GM18499 (cell line): ENCODE measurements at regions not wholly inside any gene's neighbourhood (a gene's known extent, or its start where the extent isn't known, plus 50 kb on each side); places are given as distances from the start of the nearest gene placed in this dataset.
A peak's percentile ranks its signal among the peaks of the same experiment; 100 is the strongest.

Source experiments
- ATAC-seq: cut with Tn5 transposase; IDR thresholded peaks from one replicate; pipeline ENCODE4 v1.9.1; 2021; ENCODE audit warnings: moderate number of reproducible peaks; ENCODE audit not compliant: insufficient read depth, unreplicated experiment

DNA sequence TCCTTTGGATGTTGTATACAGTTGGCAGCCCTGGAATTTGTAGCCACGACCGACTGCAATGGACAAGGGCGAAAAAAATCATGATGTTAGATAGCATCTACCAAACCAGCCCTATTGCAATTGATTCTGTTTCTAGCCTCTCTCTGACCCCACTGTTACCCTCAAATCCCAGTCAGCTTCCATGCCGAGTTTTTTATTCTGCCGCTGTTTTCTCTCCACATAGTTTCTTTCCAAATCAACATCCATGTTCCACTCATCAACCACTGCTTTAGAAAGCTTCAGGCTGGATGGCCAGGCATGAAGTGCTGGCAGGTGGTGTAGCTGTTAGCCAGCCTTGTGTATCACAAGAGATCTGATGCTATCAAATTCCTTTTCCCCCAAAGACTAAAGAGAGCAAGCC, 272.8 kb downstream of the FIGN start:
- no peak for ATAC-seq

DNA sequence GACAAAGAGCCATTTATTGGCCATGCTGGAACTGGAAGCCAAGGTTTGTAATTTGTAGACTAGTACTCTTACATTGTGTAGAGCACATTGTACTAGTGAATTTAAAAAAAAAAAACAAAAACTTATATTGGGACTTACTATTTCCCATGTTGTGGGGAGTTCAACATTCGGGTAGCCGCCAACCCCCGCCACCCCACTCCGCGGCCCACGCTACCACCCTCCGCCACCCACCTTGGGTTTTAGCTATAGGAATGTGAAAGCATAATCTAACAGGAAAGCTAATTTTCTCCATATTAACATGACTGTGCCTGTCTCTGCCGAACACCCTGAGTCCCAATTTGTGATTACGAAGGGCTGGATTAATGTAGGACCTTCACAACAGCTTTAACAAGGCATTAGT, 275.8 kb downstream of the FIGN start:
- no peak for ATAC-seq

DNA sequence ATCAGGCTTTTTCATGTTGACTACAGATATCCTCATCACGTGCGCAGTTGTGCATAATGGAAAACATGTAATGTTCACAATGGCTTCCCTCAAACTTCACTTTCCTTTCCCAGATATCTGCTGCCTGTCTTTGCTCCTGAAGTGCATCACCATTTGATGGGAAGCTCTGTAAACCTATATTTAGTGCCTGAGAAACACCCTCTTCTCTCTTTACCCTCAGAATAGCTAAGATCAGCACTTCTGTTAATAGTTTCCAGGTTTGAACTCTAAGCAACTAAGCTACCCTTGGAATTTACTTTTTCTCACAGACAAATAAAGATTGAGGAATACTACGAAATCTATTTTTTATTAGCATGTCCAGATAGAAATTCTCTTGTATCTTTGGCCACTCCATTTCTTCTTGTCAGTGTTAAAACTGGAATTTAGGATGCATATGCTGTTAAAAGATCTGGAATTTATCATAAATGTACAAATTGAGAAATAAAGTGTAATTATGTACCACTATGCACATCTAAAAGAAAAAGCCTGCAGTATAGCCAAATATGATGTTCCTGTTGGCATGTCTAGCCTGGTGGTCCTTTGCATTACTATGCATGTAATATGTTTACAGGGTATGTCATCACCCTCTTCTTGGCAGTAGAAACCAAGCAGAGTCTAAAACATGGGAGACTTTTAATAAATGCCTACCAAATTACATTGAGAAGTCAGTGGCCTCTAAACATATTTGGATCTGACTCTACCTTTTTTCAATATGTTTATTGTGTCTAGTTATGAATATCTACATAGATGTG, 278.7 kb downstream of the FIGN start:
- ATAC-seq, result no peak

DNA sequence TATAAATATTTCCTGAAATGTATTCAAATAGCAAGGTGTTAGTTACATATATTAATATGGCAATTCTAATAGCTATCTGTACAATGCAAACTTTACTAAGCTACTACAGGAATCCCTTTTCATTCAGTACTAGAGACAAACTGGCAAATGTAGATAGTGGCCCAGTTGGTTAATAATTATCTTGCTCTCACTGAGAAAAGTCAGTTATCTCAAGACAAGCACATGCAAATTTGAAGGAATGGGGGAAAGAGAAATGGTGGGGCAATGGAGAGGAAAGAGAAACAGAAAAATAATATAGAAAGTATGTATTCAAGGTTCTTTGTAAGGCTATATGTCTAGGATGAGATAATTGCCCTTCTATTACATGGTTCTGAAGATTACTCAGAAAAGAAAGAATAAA, 280.0 kb downstream of the FIGN start:
- peak; percentile 75 for ATAC-seq

DNA sequence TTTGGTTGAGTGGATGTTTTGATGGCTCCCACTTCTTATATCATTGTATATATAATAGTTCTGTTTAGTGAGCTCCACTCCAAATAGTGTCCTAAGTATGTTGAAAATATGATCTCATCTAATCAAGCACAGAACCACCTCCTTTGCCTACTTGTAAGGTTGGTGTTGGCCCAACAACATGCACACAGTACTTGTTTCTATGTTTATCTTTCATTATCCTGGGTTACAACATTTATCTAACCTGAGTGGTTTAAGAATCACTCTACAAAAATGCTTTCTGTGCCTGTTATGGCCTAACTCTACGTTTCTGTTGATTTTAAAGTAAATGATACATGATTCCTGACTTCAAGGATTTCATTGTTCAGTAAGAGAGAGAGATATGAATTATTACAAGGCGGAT, 281.9 kb downstream of the FIGN start:
- no peak for ATAC-seq

DNA sequence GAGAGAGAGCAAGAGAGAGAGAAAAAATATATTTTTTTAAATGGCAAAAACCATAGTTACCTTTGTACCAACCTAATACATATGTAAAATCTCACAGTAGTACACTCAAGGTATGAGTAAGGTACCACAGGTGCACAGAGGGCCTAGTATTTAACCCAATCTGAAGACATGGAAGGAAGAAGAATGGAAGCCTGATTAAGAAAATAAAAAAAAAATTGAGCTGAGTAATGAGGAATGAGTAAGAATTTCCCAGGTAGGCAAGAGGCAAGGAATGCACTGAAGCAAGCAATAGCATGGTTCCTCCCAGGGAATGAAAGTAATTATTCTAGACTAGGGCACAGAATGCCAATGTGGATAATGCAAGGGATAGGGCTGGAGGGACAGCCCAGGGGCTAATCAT, 294.2 kb downstream of the FIGN start:
- no peak for ATAC-seq

DNA sequence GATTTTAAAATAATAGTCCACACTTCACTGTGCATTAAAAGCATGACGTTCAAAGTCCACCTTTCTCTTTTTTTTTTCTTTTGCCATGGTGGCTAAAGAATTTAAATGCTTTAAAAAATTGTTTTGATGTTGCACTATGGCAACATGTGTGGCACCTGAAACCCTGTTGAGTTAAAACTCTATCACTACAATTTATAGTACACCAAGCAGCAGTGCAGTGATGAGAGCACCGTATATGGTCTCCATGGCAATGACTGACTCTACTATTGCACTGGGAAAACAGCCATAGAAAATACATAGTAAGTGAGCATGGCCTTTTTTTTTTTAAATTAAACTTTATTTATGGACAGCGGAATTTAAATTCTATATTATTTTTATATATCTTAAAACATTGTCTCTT, 298.8 kb downstream of the FIGN start:
- no peak for ATAC-seq

DNA sequence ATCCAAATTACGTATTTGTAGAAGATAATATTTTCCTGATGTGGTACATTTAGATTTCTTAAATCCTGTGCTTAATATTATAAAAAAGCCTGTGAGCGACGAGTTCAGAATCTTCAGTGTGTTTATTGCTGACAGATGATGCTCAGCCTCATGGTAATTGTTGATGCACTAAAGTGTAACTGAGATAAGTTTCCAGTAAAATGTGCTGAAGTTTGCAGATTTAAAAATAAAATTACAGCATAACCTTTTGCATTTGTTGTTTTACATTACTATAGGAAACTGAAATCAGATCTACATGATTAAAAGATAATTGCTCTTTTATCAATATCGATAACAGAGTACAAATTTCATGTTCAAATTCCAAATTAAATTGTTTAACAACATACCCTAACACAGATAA, 307.6 kb downstream of the FIGN start:
- no peak for ATAC-seq

DNA sequence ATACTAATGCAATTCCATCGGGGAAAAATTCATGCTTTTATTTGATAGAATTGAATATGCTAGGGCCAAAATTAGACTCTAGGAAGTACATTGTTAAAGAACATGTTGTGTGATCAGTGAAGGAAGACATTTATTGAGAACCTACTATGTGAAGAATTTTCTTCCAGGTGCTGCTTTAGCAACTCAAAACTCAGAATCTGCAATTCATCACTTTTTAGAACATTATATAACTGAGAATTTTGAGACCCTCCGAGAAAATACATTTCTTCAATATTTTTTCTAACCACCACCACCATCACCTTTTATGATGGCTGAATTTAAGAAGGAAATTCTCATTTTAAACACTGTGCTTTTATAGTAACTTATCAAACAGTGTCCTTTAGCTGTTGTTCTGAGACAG, 315.2 kb downstream of the FIGN start:
- ATAC-seq, result no peak

DNA sequence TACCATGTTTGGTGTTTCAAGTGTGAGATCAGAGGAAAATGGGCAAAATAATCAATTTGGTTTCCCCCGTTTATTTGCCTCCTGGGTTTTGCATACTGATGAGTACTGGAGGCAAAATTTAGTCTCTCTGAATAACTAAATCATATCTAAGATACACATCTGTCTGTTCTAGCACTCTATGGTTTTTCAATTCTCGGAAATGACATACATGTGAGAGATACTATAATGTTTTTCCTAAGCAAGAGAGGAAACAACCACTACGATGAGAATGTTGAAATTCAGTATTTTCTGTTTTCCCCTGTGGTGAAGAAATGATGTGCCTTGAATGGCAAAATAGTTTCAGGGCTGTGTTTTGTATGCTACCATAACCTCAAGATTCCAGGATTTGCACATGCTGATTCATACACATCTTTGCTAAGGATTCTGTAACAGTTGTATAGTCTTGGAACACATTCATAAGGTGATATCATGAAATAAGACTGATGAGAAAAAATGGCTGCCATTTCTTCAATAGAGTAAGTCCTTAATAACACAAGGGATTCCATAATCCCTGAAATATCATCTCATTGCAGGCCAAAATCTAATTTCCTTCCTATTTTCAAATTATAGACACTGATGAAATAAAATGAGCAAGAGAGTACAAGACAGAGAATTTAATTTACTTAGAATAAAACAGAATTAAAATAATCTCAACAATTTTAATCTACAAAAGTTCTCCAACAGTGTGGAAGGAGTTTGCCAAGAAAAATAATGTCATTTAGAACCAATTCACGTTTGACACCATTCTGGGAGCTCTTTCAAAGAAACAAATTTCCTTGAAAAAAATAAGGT, 316.6 kb downstream of the FIGN start:
- ATAC-seq, result no peak

DNA sequence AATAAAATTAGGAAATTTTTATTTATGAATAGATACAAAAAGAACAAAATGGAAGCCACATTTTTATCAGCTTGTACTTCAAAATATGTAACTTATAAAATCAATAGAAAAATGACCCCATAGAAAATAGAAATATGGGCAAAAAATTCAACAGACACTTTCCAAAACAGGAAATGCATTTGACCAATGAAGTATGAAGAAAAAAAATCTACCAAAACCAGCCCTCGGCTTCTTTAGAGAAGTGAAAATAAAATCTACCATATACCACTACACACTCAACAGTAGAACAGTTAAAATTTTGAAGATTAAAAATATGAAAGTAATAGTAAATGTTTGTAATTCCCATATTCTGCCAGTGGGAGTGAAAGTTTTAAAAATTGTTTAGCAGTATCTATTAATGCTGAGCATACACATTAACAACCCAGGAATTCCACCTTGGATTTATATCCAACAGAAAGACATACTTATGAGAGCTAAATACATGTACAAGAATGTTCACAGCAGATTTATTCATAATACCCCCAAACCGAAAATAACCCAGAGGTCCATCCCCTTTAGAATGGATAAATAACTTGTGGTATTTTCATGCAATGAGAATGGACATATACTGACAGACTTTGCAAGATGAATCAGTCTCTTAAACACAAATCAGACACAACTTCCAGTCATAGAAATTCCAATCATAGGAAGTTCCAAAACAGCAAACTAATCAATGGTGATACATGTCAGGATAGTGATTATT, 318.0 kb downstream of the FIGN start:
- peak; percentile 93 for ATAC-seq

DNA sequence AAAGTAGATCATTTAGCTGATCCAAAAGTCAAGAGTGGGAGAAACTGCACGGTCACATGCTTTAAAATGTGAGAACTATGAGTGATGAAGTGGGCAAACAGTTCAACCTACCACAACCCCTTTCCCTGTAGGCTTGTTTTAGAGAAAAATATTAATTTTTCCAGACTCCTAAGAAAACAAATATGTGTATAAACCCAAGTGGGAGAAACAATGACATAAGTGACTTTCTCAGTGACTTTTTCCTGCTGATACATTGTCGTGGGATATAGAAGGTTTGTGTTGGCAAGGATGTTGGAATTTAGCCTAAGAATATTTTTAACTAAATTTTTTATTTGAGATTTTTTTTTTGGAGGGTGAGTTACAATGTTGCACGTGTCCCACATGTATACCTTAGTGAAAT, 321.7 kb downstream of the FIGN start:
- no peak for ATAC-seq

DNA sequence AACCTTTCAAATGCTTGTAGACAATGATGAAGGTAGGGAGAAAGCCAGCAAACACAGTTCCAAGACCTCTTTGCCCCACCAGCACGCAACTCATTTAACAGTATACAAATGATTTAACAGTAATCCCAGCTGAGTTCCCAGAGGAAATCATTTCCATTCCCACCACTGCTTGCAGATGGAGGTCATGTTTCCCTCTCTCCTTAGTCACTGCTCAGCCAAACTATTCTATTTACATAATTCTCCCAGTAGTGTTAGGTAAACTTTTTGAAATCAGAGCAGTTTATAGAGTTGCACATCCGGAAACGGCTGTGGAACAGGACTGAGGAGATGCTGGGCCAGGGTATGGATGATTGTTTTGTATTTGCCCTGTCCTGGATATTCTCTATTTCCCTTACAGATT, 328.5 kb downstream of the FIGN start:
- no peak for ATAC-seq

DNA sequence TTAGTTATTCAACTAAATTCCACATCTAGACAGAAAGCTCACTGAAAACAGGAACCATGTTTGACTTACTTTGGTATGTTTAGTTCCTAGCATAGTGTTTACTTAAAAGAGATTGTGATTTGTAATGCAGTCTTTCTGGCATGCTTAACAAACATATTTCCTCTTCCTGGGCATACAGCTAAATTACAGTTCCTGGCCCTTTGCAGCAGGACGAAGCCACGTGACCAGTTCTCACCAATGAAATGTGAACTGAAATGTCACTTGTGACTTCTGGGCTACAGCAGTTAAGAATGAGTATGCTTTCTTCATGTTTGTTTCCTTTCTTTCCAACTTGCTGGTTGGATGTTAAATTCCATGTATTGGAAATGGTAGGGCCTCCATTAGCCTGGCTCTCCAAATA, 330.5 kb downstream of the FIGN start:
- no peak for ATAC-seq

DNA sequence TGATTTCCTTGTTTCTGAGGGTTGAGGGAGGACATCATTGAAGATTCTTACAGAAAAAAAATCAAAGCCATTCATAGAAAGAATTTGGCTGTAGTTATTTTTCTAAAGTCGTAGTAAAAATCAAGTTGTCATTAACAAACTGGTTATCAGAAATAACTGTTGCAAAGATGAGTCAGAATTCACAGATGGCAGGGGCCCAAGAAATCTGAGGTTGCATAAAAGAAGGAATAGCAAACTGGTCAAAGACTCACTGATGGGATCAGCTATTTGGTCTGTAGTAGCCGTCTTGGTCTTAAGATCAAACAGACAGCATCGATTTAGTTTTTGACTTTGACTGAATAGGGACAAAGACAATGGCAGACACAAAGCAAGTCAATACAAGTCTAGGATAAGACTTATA, 334.3 kb downstream of the FIGN start:
- ATAC-seq, result no peak

DNA sequence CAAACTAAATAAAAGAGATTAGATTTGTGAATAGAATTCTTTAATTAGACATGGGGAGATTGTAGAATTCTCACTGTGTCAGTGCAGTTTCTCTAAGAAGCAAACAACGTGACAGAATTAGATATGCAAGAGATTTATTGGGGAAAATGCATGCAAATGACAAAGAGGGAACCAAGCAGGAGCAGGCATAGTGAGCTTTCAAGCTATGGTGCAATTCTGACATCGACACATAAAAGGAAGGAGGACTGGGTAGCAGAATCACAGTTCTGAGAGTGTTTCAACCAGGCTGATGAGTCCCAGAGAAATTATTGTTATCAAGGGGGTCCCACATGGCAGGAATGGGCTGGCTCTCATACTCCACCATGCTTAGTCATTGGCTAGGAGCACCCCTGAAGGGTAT, 338.4 kb downstream of the FIGN start:
- ATAC-seq, result no peak

DNA sequence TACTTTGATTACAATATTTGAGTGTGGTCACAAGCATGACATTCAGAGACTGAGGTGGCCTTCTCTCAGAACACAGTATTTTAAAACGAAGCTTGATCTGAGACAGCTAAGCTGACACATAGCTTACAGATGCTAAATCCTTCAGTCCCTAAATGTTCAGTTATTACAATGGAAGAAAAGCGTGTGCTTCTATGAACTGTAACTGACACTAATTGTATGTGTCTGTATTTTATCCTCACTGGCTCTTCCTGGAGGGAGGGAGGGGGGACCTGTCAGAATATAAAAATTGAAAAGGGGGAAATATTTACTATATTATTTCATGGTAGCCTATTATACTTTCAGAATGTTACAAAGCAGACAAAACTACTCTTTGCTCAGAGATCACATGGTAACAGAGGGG, 340.2 kb downstream of the FIGN start:
- no peak for ATAC-seq

DNA sequence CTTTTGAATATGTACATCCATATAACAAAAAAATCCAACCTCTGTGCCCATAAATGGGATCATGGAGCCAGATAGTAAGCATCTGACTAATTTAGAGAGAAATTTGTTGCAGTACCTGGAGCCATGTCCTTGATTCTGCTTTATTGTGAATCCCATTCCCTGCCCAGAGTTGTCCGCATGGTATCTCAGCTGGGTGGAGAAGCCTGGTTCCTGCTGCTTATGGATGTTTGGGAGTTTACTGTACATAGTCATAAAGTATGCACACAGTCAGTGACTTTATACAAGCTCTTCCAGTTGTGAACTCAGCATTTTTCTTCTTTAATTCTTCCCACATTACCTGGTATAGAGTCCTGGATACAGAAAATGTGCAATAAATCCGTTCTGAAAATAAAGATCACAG, 346.0 kb downstream of the FIGN start:
- ATAC-seq, result no peak

DNA sequence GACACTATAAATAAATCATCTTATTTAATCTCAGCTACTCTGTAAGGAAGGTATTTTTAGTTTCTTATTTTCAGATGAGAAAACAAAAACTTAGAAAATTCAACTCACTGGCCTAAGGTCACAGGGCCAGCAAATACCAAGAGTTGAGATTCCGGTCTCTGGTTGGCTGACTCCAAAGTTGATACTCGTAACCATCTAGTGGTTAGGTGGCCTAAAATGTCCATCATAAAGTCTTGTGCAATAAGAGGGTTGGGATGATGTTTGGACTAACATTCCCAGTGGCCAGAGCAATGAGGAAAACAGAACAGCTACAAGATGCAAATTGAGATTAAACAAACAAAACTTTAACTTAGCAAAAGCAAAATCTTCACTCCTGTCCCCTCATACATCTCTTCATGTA, 360.3 kb downstream of the FIGN start:
- no peak for ATAC-seq

DNA sequence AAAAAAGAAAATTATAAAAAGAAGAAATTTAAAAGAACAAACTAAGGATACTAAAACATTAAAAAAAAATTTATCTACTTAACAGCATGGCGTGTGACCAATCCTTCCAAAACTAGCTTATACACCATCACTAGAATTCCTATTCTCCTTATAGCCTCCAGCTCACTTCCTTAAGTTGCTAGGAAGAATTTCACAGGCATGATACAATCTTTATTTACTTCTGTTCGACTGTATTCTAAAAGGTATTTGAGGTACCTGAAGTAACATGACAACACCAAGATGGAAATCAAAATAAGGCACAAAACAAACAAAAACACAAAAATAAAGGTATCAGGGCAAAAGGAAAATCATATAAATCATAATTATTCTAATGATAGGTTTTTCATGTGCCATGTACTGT, 360.7 kb downstream of the FIGN start:
- no peak for ATAC-seq

DNA sequence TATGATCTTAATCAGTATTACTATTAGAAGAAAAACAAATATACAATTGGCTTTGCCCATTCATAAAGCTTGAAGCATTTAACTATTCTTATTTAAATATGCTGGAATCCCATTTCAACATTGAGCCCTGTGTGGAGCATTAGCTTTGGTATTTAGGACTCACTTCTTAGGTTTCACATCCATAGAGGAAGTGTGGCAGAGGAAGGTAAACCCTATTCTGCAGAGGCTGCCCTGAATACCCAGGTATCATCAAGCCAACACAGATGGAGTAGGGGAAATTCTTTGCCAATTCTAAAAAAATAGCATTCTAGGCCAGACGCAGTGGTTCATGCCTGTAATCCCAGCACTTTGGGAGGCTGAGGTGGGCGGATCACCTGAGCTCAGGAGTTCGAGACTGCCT, 361.5 kb downstream of the FIGN start:
- ATAC-seq, result no peak
